Liver (tissue), 8 donors: ENCODE measurements at regions not wholly inside any gene's neighbourhood (a gene's known extent, or its start where the extent isn't known, plus 50 kb on each side); places are given as distances from the start of the nearest gene placed in this dataset.

Source experiments
- DNase-seq: peaks from one replicate; pipeline ENCODE4 v3.0.0-alpha.2; 2017; ENCODE audit warnings: low spot score
- H3K27ac ChIP-seq, 2 donors: one replicate each; pipeline ENCODE4 v1.7.0; 2013; ENCODE audit warnings: inconsistent platforms in 2 of 2, low read length in 2 of 2, control low read depth in 1 of 2, low read depth in 1 of 2, mild to moderate bottlenecking in 1 of 2
- H3K27me3 ChIP-seq, 4 donors: one replicate each; pipeline versions ENCODE4 v1.6.1 to v1.7.0; 2013; ENCODE audit warnings: low read length in 3 of 4, inconsistent platforms in 1 of 4, mild to moderate bottlenecking in 1 of 4, moderate library complexity in 1 of 4; ENCODE audit not compliant: control insufficient read depth in 4 of 4, insufficient read depth in 4 of 4
- H3K36me3 ChIP-seq, 4 donors: one replicate each; pipeline versions ENCODE4 v1.6.1 to v1.7.0; 2013; ENCODE audit warnings: low read length in 3 of 4, mild to moderate bottlenecking in 3 of 4, low read depth in 1 of 4, moderate library complexity in 1 of 4; ENCODE audit not compliant: control insufficient read depth in 4 of 4, insufficient read depth in 3 of 4
- H3K4me1 ChIP-seq, 4 donors: one replicate each; pipeline versions ENCODE4 v1.6.1 to v1.7.0; 2013; ENCODE audit warnings: low read length in 3 of 4, mild to moderate bottlenecking in 3 of 4, moderate library complexity in 1 of 4; ENCODE audit not compliant: control insufficient read depth in 4 of 4, insufficient read depth in 4 of 4
- H3K4me3 ChIP-seq, 3 donors: one replicate each; pipeline versions ENCODE4 v1.6.1 to v1.7.0; 2013; ENCODE audit warnings: low read length in 3 of 3, control low read depth in 1 of 3, low read depth in 1 of 3, mild to moderate bottlenecking in 1 of 3
- H3K9ac ChIP-seq, 2 donors: one replicate each; pipeline ENCODE4 v1.7.0; 2013; ENCODE audit warnings: low read length in 2 of 2, mild to moderate bottlenecking in 2 of 2, moderate library complexity in 2 of 2, control low read depth in 1 of 2, low read depth in 1 of 2
- H3K9me3 ChIP-seq, 4 donors: one replicate each; pipeline versions ENCODE4 v1.6.1 to v1.7.0; 2013; ENCODE audit warnings: low read length in 3 of 4; ENCODE audit not compliant: control insufficient read depth in 4 of 4
- EGR1 ChIP-seq, 2 donors: IDR thresholded peaks; 2 replicates each; pipeline ENCODE4 v1.6.1; 2016 to 2018; ENCODE audit warnings: antibody characterized with exemption in 2 of 2, low read depth in 2 of 2
- FOXA2 ChIP-seq: IDR thresholded peaks from 2 replicates; pipeline ENCODE4 v1.6.1; 2016; ENCODE audit warnings: antibody characterized with exemption
- GABPA ChIP-seq, 2 donors: IDR thresholded peaks in 1 of 2; conservative IDR thresholded peaks in 1 of 2; 2 replicates each; pipeline ENCODE4 v1.6.1; 2016; ENCODE audit warnings: antibody characterized with exemption in 2 of 2, mild to moderate bottlenecking in 1 of 2, moderate library complexity in 1 of 2
- HNF4A ChIP-seq, 2 donors: conservative IDR thresholded peaks; 2 replicates each; pipeline ENCODE4 v1.6.1; 2016; ENCODE audit warnings: antibody characterized with exemption in 2 of 2, mild to moderate bottlenecking in 2 of 2
- HNF4G ChIP-seq: IDR thresholded peaks from 2 replicates; pipeline ENCODE4 v1.6.1; 2016; ENCODE audit warnings: antibody characterized with exemption
- JUND ChIP-seq, 2 donors: IDR thresholded peaks; 2 replicates each; pipeline ENCODE4 v1.6.1; 2016; ENCODE audit warnings: antibody characterized with exemption in 2 of 2
- RAD21 ChIP-seq, 2 donors: IDR thresholded peaks; 2 replicates each; pipeline ENCODE4 v1.6.1; 2016; ENCODE audit warnings: antibody characterized with exemption in 2 of 2, mild to moderate bottlenecking in 2 of 2
- RXRA ChIP-seq, 2 donors: IDR thresholded peaks; 2 replicates each; pipeline ENCODE4 v1.6.1; 2017 to 2018; ENCODE audit warnings: antibody characterized with exemption in 2 of 2, mild to moderate bottlenecking in 1 of 2
- SP1 ChIP-seq: IDR thresholded peaks from 2 replicates; pipeline ENCODE4 v1.6.1; 2018; ENCODE audit warnings: antibody characterized with exemption, mild to moderate bottlenecking
- TAF1 ChIP-seq: conservative IDR thresholded peaks from 2 replicates; pipeline ENCODE4 v1.6.1; 2016; ENCODE audit warnings: antibody characterized with exemption, mild to moderate bottlenecking
- YY1 ChIP-seq: IDR thresholded peaks from 2 replicates; pipeline ENCODE4 v1.6.1; 2016; ENCODE audit warnings: antibody characterized with exemption, mild to moderate bottlenecking
- WGBS: extraction: QIAGEN DNeasy Blood & Tissue Kit; methylation state at CpG from one replicate; pipeline ENCODE4 v1.1.7; 2013; 5-methylcytosine and 5-hydroxymethylcytosine counted together
- TF ChIP-seq, protein P1 (sequence below): IDR thresholded peaks from 2 replicates; pipeline ENCODE4 v1.6.1; 2016; ENCODE audit warnings: antibody characterized with exemption
- TF ChIP-seq, protein P2 (sequence below): IDR thresholded peaks from 2 replicates; pipeline ENCODE4 v1.6.1; 2016; ENCODE audit warnings: antibody characterized with exemption
- TF ChIP-seq, protein P3 (sequence below): IDR thresholded peaks from 2 replicates; pipeline ENCODE4 v1.6.1; 2016; ENCODE audit warnings: antibody characterized with exemption, mild to moderate bottlenecking
- TF ChIP-seq, protein P4 (sequence below): fragments of 150-350 bp; IDR thresholded peaks from 2 replicates; pipeline ENCODE4 v1.5.1; 2017; ENCODE audit warnings: improper control_type of control experiment, low read depth, low read length; ENCODE audit not compliant: missing input control
- TF ChIP-seq, protein P5 (sequence below): IDR thresholded peaks from 2 replicates; pipeline ENCODE4 v1.6.1; 2016; ENCODE audit warnings: antibody characterized with exemption
- donor health status: healthy.
- donor health status: healthy.
- donor health status: healthy.
- donor health status: healthy.
- donor health status: healthy.

DNA sequence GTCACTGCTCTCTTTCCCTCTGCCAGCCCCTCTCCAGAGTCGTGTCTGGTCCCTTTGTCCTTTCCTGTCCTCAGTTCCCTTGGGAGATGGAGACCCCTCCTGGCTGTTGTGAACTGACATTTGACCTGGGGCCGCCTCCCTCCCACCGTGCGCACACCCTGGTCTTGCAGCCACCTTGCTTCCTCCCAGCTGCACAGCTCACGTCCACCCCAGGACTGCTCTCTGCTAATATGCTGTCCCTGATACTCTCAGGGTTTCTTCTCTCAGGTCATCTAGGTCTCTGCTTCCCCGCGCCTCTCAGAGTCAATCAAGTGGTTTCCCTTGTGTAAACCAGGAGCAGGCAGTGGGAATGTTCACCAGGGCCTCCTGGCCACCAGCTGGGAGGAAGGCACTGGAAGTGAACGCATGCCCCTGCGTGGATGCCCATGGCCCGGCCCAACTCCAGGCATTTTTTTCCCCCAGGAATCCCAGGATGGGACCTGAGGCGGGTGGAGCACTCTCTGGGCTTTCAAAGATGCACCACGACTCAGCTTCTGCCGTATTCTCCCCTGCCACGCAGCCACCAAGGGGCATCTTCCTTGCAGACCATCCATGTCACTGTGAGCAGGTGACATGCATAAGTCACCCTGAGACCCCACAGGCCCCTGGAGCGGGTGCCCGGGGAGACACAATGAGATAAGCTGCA is 142.4 kb downstream of the OLFM1 start:
- H3K9me3 ChIP-seq = peaks cover 0 to 9% (median 2%) of the 10 kb centered on the region in 4 donors
- H3K9ac ChIP-seq = no peak overlapping the region
- WGBS = 64% methylated on average over 16 of the region's 16 CpGs
- H3K27ac ChIP-seq = no peak overlapping the region
- H3K4me1 ChIP-seq = peaks cover 0 to 3% (median 2%) of the 10 kb centered on the region in 4 donors
- H3K36me3 ChIP-seq = no peaks in the 10 kb centered on the region
- TF ChIP-seq GABPA (IDR thresholded peaks at IDR 0.05 in 1 of 2, conservative IDR thresholded peaks at IDR 0.05 in 1 of 2) = no peak
- TF ChIP-seq, protein P1, sequence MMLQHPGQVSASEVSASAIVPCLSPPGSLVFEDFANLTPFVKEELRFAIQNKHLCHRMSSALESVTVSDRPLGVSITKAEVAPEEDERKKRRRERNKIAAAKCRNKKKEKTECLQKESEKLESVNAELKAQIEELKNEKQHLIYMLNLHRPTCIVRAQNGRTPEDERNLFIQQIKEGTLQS = no peak
- TF ChIP-seq RXRA (IDR thresholded peaks at IDR 0.05) = no peak
- TF ChIP-seq SP1 = no peak
- TF ChIP-seq YY1 = no peak
- TF ChIP-seq FOXA2 = no peak
- TF ChIP-seq, protein P2, sequence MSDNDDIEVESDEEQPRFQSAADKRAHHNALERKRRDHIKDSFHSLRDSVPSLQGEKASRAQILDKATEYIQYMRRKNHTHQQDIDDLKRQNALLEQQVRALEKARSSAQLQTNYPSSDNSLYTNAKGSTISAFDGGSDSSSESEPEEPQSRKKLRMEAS = no peak
- TF ChIP-seq JUND (IDR thresholded peaks at IDR 0.05) = no peak
- TF ChIP-seq, protein P3, sequence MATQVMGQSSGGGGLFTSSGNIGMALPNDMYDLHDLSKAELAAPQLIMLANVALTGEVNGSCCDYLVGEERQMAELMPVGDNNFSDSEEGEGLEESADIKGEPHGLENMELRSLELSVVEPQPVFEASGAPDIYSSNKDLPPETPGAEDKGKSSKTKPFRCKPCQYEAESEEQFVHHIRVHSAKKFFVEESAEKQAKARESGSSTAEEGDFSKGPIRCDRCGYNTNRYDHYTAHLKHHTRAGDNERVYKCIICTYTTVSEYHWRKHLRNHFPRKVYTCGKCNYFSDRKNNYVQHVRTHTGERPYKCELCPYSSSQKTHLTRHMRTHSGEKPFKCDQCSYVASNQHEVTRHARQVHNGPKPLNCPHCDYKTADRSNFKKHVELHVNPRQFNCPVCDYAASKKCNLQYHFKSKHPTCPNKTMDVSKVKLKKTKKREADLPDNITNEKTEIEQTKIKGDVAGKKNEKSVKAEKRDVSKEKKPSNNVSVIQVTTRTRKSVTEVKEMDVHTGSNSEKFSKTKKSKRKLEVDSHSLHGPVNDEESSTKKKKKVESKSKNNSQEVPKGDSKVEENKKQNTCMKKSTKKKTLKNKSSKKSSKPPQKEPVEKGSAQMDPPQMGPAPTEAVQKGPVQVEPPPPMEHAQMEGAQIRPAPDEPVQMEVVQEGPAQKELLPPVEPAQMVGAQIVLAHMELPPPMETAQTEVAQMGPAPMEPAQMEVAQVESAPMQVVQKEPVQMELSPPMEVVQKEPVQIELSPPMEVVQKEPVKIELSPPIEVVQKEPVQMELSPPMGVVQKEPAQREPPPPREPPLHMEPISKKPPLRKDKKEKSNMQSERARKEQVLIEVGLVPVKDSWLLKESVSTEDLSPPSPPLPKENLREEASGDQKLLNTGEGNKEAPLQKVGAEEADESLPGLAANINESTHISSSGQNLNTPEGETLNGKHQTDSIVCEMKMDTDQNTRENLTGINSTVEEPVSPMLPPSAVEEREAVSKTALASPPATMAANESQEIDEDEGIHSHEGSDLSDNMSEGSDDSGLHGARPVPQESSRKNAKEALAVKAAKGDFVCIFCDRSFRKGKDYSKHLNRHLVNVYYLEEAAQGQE = no peak
- TF ChIP-seq HNF4A (conservative IDR thresholded peaks at IDR 0.05) = no peak
- peaks cover 0 to 3% (median 0%) of the 10 kb centered on the region in 4 donors for H3K27me3 ChIP-seq
- H3K4me3 ChIP-seq = no peak overlapping the region
- DNase-seq = no peak

DNA sequence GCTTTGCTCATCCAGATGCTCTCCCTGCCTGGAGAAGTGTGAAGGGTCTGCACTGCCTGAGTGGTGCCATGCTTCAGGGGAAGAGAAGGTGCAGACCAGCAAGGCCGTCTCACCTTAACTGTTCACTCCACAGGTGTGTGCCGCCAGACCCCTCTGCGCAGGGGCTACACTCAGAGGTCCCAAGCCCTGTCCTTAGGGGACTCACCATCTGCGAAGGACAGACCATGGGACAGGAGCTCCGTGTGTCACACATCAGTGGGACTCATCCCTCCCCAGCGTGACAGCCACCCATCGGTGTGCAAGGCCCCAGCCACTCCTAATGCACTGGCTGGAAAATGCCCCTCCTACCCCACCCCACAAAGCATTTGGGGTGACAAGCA is 142.9 kb downstream of the OLFM1 start:
- H3K36me3 ChIP-seq = no peaks in the 10 kb centered on the region
- no peak overlapping the region for H3K9ac ChIP-seq
- peaks cover 0 to 9% (median 2%) of the 10 kb centered on the region in 4 donors for H3K9me3 ChIP-seq
- H3K4me3 ChIP-seq = no peak overlapping the region
- peaks cover 0 to 3% (median 0%) of the 10 kb centered on the region in 4 donors for H3K27me3 ChIP-seq
- TF ChIP-seq HNF4A (conservative IDR thresholded peaks at IDR 0.05) (no peak), SP1 (no peak), HNF4G (no peak), YY1 (no peak), RXRA (IDR thresholded peaks at IDR 0.05) (no peak), TAF1 (no peak), EGR1 (IDR thresholded peaks at IDR 0.05; ENCODE audit: low read depth in 2 of 2) (no peak), FOXA2 (no peak), RAD21 (IDR thresholded peaks at IDR 0.05) (no peak)
- TF ChIP-seq, protein P4, sequence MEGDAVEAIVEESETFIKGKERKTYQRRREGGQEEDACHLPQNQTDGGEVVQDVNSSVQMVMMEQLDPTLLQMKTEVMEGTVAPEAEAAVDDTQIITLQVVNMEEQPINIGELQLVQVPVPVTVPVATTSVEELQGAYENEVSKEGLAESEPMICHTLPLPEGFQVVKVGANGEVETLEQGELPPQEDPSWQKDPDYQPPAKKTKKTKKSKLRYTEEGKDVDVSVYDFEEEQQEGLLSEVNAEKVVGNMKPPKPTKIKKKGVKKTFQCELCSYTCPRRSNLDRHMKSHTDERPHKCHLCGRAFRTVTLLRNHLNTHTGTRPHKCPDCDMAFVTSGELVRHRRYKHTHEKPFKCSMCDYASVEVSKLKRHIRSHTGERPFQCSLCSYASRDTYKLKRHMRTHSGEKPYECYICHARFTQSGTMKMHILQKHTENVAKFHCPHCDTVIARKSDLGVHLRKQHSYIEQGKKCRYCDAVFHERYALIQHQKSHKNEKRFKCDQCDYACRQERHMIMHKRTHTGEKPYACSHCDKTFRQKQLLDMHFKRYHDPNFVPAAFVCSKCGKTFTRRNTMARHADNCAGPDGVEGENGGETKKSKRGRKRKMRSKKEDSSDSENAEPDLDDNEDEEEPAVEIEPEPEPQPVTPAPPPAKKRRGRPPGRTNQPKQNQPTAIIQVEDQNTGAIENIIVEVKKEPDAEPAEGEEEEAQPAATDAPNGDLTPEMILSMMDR = no peak
- TF ChIP-seq, protein P3 = no peak
- TF ChIP-seq, protein P1 = no peak
- TF ChIP-seq, protein P5, sequence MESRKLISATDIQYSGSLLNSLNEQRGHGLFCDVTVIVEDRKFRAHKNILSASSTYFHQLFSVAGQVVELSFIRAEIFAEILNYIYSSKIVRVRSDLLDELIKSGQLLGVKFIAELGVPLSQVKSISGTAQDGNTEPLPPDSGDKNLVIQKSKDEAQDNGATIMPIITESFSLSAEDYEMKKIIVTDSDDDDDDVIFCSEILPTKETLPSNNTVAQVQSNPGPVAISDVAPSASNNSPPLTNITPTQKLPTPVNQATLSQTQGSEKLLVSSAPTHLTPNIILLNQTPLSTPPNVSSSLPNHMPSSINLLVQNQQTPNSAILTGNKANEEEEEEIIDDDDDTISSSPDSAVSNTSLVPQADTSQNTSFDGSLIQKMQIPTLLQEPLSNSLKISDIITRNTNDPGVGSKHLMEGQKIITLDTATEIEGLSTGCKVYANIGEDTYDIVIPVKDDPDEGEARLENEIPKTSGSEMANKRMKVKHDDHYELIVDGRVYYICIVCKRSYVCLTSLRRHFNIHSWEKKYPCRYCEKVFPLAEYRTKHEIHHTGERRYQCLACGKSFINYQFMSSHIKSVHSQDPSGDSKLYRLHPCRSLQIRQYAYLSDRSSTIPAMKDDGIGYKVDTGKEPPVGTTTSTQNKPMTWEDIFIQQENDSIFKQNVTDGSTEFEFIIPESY = no peak
- TF ChIP-seq, protein P2 = no peak
- DNase-seq = no peak
- no peak overlapping the region for H3K27ac ChIP-seq
- WGBS = 87% methylated on average over 7 of the region's 7 CpGs
- H3K4me1 ChIP-seq = no peaks in the 10 kb centered on the region
